ENCODE measurements at regions not wholly inside any gene's neighbourhood (a gene's known extent, or its start where the extent isn't known, plus 50 kb on each side); places are given as distances from the start of the nearest gene placed in this dataset.

- H3K4me3 ChIP-seq (ENCODE audit: low read depth, low read length): no peak overlapping the region
- TF ChIP-seq CTCF (IDR thresholded peaks at IDR 0.05; ENCODE audit: control insufficient read depth, extremely low read depth, insufficient read depth): no peak
- DNase-seq (ENCODE audit: low read depth): no peak
Measured at GRCh38 chr10:3415878-3416605, 243.5 kb upstream of the PITRM1 start.

GRCh38 chr10:3415038-3415736, 242.6 kb upstream of the PITRM1 start:
- no peak for TF ChIP-seq CTCF (IDR thresholded peaks at IDR 0.05; ENCODE audit: control insufficient read depth, extremely low read depth, insufficient read depth)
- DNase-seq (ENCODE audit: low read depth): no peak
- no peak overlapping the region for H3K4me3 ChIP-seq (ENCODE audit: low read depth, low read length)

- TF ChIP-seq CTCF (IDR thresholded peaks at IDR 0.05; ENCODE audit: control insufficient read depth, extremely low read depth, insufficient read depth): no peak
- H3K4me3 ChIP-seq (ENCODE audit: low read depth, low read length): no peak overlapping the region
- DNase-seq (ENCODE audit: low read depth): no peak
Measured at GRCh38 chr10:3414667-3415023, 242.1 kb upstream of the PITRM1 start.

GRCh38 chr10:3413937-3414666, 241.5 kb upstream of the PITRM1 start:
- no peak overlapping the region for H3K4me3 ChIP-seq (ENCODE audit: low read depth, low read length)
- no peak for DNase-seq (ENCODE audit: low read depth)
- no peak for TF ChIP-seq CTCF (IDR thresholded peaks at IDR 0.05; ENCODE audit: control insufficient read depth, extremely low read depth, insufficient read depth)

GRCh38 chr10:3412646-3413045, 240.1 kb upstream of the PITRM1 start:
- no peak for DNase-seq (ENCODE audit: low read depth)
- H3K4me3 ChIP-seq (ENCODE audit: low read depth, low read length): no peak overlapping the region
- TF ChIP-seq CTCF (IDR thresholded peaks at IDR 0.05; ENCODE audit: control insufficient read depth, extremely low read depth, insufficient read depth): no peak

- DNase-seq (ENCODE audit: low read depth): no peak
- TF ChIP-seq CTCF (IDR thresholded peaks at IDR 0.05; ENCODE audit: control insufficient read depth, extremely low read depth, insufficient read depth): no peak
- no peak overlapping the region for H3K4me3 ChIP-seq (ENCODE audit: low read depth, low read length)
Measured at GRCh38 chr10:3412071-3412582, 239.5 kb upstream of the PITRM1 start.

All from LNCaP clone FGC (cell line).